DMS 273 (cell line): ENCODE measurements at regions not wholly inside any gene's neighbourhood (a gene's known extent, or its start where the extent isn't known, plus 50 kb on each side); places are given as distances from the start of the nearest gene placed in this dataset.

Source experiments
- DNase-seq: peaks from one replicate; lab custom pipeline; 2025; ENCODE audit not compliant: unreplicated experiment; lab: John Stamatoyannopoulos, UW

DNA sequence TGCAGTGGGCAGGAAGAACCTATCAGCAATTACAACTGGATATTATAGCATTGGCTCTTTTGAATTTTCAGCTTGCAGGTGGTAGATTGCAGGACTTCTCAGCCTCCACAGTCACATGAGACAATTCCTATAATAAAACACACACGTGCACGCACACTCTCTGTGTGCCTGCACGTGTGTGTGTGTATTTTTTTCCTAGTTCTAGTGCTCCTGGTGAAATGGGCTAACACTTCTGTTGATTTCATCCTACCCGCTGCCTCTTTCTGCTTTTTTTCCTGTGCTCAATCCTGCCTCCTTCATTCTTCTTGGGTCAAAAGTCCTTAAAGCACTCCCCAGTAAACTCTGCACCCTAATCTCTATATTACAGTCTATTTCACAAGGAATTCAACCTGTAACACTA, 320.1 kb downstream of the OSTF1 start:
- DNase-seq = no peak

DNA sequence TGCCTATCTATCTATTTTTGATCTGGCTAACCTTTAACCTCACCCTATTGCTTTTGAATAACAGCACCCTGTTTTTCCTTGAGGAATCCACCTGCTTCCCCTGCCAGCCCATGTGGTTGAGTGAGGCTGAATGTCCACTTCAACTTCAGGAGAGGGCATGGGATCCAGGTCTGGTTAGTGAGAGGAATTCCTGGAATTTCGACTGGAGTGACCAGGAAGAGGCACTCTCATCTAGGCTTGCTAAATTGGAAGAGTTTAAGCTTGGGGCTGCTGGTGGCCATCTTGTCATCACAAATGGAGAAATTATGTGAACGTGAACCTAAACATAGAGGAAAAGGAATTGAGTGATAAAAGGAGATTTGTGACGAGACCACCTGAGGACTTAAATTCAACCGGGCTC, 322.1 kb downstream of the OSTF1 start:
- no peak for DNase-seq

DNA sequence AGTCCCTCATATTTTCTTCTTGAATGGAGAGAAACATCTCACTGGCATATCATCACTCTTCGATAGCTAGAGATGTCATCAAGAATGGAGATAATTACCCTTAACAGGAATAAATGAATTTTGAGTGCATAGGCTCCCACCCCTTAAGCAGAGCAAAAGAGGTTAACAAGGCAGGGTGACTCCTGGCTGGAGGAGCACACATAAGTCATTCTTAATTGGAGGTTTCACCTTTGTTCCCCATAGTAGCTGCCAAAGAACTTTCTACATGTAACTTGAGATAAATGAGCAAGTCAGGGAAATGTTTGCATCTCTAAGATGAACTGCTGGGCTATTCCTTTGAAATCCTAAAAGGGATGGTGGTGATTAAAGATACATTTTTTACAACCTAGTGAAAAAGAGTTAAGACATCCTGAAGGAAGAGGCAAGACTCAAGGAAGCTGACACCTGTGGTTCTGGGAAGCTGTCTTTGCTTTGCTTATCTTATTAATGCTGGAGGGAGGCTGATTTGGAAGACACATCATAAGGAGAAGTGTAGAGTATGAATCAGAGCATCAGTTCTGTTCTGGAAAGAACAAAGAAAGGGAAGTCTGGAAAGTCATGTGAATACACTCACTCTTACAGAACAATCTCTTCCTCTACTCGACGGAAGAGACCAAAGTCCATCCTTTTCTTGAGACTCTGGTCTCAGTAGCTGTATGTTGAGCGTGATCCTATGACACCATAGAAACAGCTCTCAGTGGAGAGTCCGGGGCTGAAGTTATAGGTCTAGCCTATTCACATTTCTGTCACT, 326.3 kb downstream of the OSTF1 start:
- DNase-seq = no peak

DNA sequence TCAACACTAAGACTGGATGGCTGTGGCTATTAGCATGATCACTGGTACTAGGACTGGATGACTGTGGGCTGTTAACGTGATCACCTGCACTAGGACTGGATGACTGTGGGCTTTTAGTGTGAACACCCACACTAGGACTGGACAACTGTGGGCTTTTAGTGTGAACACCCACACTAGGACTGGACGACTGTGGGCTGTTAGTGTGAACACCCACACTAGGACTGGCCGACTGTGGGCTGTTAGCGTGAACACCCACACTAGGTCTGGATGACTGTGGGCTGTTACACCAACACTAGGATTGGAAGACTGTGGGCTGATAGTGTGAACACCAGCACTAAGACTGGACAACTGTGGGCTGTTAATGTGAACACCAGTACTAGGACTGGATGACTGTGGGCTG, 329.2 kb downstream of the OSTF1 start:
- DNase-seq = no peak

DNA sequence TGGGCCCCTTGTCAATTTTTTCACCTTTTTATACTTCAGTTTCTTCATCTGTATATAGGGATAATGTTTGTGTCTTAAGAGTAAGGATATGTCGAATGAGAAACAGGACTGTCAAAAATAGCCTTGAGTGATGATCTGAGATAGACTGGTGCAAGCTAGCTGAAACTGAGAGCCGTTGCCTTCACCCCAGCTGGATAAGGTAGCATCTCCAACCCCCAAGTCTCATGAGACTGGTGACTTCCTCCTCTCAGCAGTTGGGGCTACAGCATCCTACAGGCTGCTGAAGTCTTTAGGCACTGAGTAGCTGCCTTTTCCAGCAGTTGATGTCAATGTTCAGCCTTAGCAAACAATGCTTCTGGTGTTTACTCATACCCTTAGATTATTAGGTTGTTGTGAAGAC, 330.2 kb downstream of the OSTF1 start:
- DNase-seq = no peak

DNA sequence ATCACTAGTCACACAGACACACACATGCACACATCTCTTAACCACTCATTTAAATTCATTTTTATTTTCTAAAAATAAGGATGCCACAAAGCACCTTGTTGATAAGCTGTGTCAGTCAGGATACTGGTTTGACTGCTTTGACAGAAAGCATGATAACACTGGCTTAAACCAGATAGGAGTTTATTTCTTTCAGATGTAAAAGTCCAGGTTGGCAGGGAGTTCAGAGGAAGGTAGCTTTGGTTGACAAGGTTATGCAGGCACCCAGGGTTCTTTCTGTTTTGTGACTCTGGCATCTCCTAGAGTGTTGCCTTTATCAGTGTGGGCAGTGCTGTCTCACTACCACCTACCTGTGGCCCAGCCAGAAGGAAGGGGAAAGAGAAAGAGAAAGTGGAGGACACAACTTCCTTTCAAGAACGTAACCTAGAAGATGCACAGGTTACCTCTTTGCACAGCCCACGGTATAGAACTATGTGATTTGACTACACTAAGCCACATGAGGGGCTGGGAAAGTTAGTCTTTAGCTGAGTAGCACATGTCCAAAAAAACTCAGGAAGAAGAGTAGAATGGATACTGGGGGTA, 334.7 kb downstream of the OSTF1 start:
- DNase-seq = no peak

DNA sequence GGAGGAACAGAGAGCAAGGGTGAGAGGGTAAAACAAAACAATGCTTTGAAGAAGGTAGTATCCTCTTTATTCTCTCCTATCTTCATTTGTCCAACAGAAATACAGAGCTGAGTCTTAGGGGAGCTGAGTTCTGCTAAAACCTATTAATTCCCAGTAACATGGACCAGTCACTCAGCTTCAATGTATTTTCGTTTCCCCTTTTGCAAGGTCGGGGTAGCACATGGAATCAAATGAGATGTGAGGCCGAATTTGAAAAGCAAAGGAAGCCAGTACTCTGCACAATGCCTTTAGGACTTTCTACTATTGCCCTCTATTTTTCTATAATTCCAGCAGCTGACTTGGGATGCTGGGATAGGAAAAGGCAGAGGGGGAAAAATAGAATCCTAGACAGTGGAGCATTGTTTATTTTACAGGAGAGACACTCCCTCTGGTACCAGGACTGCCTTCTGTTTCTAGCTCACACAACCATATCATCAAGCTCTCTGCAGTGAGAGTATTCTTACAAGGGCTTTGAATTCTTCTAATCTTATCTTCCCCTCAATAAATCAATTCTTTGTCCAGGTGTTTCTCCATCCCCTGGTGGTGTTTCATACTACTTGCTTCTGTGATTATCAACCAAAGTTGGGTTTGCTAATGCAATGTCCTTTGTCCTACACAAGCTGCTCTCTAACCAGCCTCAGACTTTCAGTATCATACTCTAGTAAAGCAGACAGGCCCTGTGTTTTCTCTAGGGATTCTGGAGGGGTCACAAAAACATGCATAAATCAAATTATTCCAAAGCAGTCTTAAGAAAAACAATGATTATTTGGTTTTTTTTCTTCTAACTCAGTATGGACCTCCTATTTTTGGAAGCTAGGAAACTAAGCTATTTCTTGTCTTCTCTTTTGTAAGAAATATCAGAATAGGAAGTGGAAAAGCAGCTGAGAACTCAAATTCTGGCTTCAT, 341.5 kb downstream of the OSTF1 start:
- no peak for DNase-seq

DNA sequence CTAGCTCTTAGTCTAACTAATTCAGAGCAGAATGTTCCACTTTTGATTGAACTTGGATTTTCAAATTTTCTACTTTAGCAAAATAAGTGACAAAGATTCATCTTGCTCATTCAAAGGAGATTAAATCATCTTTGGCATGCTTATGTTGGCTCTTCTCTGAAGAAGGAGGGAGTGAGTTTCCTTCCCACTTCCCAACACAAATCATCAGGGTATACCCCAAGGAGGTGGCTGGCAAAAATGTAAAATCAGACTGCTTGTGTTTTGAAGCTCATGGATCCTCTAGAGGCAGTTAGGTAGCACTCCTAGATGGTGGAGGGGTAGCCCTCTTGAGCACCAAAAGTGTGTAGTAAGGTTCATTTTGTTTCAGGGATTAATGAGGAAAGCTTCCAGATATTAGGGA, 343.1 kb downstream of the OSTF1 start:
- DNase-seq = no peak

DNA sequence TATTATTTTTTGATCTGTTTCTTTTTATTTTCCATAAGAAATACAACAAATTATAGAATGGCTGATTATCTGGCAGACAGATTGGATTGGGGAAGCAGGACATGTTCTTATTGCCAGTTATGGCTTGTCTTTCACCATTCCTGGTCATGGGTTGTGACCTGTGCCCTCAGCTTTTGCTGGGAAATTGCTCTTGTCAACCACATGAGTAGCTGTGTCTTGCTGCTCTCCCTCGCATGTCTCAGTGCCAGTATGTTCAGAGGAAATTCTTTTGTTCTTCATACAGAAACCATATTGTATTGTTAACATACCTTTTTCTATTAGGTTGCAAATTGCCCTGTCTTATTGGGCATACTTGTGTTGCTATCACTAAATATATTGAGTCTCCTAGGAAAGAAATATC, 344.1 kb downstream of the OSTF1 start:
- DNase-seq = no peak

DNA sequence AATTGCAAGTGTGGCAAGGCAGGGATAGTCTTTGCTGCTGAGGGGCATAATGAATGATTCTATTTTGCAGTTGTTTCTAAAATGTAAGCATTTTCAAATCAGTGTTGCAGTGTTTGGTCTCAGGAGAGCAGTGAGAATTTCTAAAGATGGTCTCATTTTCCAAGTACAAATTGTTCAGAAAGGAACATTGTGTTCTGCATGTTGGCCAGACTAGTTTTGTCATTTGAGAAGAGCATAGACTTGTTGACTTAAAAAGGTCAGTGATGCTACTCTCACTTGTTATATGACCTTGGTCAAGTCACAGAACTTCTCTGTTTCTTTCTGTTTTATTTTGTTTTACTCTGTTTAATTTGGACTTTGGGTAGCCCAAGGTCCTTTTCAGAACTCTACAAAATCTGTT, 344.6 kb downstream of the OSTF1 start:
- no peak for DNase-seq

DNA sequence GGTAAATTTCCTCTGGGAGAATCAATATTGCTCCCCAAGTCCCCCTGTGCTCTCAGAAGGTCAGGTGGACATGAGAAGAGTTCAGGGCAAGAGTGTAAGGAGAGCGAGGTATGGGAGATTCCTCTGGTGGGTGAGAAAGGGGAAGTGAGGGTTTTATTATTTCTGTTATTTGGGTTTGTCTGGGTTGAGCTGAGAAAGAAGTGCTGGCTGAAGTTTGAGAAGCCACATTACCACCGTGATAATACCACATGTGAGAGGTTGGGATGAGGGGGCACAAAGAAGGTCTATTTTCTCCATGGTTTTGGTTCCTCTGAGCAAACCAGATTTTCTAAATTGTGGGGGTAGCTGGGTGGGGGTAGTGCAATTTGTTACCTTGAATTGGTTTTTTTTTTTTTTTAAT, 350.4 kb downstream of the OSTF1 start:
- DNase-seq = no peak

DNA sequence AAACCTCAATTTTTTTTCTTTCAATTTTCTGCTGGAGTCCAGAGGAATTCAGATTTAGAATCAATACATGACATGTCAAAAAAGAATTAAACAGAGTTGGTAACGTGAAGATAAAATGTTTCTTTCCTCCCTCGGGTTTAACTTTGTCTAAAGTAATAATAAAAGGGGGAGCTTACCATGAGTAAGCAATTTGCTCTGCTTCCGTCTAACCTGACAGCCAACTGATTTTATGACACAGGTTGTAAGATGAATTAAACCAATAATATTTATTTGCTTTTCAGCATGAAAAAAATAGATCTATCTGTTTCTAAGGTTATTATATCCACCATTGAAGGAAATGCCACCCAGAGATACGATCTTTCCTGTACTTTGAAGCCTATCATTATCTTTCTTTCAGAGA, 352.6 kb downstream of the OSTF1 start:
- DNase-seq = no peak

DNA sequence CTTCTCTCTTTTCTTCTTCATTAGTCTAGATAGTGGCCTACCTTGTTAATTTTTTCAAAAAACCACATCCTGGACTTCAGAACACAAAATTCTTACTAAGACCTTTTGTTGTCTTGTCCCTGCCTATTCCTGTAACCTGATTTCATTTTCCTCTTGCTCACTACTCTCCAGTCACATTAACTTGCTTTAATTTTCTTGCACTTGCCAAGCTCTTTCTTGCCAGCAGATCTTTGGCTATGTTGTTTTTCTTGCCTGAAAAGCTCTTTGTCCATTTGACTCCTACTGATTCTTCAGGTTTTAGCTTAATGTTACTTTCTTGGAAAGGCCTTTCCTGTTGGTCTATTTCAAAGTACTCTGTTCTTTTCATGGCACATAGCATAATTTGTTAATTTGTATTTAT, 356.8 kb downstream of the OSTF1 start:
- DNase-seq = no peak

DNA sequence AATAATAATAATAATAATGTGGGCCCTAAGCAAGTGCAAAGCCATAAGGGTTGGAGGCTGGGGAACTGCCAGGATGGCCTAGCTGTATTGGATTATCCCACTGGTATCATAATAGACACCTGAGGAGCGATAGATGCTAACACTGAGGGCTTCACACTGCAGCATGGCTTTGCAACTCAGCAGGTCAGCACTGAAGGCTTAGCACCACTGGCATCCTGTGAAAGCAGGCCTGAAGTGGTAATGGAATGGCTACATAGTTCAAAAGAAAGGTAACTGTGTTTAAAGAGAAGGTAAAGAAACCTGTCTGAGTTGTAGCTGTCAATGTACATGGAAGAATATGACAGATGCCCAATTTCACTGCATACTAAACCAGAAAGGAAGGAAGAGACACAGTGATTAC, 359.0 kb downstream of the OSTF1 start:
- no peak for DNase-seq

DNA sequence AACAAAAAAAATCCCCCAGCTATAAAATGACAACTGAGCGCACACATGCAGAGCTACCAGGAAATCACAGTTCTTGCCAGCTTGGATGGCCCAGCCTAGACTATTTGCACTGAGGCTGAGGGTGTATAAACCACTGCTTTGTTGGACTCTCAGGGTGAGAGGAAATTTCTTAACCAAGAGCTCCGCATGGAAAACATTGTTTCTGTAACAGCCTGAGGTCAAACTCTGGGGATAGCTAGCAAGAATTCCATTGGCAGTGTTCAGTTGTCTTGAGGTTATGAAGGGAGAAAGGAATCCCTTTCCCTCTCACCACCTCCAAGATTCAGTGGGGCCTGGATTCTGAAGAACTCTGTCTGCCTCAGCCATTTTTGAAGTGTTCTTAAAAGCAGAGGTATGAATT, 360.0 kb downstream of the OSTF1 start:
- DNase-seq = no peak

DNA sequence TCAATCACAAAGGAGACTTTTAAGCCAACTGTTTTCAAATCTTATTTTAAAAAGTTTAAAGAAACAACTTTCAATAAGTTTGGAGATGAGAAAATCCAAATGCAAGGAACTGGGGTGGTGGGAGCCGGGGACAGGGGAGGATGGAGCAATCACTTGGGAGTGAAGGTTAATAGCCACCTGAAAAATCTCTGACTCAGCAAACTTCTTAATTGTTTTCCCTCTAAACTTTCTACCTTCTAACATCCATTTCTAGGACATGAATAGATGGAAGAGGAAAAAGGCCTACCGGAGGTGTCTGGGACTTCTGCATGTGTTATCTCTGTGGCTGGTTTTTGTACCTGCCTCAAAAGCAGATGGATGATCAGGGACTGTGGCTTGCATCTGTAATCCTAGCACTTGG, 360.6 kb downstream of the OSTF1 start:
- no peak for DNase-seq

DNA sequence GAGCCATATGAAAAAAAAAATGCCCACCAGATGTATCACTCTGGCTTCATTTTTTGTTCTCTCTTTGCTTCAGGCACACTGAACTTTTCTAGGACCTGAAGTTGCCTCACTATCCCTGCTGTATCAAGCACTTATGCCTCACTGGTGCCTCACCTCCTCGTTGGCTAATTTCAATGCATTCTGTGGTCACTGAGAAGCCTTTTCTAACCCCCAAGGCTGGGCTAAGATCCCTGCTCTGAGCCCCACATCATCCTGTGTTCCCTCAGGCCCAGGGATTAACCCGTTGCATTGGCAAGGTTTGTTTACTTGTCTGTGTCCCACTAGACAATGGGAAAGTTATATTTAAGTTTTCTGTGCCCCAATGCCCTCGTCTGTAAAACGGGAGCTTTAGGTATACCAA, 362.7 kb downstream of the OSTF1 start:
- DNase-seq = no peak

DNA sequence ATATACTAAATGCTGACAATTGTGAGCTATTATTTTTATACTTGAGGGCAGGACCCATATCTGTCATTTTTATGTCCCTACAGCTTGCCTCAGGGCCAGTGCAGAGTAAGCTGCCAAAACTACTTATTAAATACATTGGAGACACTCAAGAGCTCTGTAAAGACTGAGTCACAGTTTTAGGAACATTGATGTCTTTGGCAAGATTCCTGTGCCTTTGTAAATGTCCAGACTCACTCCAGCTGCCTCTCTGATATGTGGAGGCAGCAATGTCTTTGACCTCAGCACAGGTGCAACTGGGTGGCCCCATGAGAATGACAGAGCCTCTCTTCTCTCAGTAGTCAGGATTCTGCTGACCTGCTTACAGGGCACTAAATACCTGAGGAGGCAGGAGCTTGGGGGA, 363.2 kb downstream of the OSTF1 start:
- DNase-seq = no peak

DNA sequence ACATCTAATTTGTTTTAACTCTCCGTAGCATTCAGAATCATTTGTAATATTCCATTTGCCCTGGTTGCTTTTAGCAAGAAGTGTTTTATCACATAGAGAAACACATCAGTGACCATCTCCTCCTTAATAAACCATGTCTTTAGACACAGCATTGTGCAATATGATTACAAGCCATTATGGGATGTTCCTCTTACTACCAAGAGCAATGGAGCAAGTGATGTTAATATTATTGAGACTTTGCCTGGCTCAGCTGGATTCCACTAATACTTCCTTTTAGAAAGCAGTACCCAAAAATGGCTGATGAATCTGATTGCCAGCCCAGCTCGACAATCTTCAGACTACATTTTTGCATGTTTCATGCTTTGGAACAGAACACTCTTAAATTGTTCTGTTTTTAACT, 364.2 kb downstream of the OSTF1 start:
- no peak for DNase-seq

DNA sequence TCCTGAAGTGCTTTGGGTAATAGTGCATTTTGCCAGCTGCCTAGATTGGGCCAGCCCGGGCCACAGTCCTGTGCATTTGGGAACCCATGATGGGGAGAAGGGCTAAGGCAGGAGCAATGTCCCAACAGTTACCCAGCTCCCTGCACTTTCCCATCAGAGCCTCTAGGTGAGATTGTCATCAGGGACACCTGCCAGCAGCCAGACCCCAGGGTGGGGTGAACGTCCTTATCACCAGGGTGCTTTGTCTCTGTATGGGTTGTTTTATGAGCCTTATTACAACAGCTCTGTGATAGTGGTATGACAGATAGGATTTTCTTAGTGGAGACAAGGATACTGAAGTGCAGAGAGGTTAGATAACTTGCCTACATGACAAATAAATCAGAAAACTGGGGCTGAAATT, 365.7 kb downstream of the OSTF1 start:
- no peak for DNase-seq

DNA sequence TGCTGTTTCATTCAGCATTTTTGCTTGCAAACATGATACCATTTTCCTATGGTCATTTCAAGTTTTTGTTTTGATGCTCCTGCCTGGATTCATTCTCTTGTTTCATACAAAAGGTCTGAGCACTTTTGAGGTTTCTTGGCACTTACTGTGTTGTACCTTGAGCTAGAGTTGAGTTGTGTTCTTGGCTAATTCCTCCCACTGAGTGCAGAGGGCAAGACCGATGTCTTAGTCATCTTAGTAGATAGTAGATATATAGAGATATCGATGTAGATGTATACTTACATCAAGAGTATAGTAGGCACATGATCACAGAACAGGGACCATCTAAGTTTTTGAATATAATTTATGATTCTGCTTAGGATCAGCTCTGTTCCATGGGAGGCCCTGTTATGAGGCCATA, 366.6 kb downstream of the OSTF1 start:
- no peak for DNase-seq

DNA sequence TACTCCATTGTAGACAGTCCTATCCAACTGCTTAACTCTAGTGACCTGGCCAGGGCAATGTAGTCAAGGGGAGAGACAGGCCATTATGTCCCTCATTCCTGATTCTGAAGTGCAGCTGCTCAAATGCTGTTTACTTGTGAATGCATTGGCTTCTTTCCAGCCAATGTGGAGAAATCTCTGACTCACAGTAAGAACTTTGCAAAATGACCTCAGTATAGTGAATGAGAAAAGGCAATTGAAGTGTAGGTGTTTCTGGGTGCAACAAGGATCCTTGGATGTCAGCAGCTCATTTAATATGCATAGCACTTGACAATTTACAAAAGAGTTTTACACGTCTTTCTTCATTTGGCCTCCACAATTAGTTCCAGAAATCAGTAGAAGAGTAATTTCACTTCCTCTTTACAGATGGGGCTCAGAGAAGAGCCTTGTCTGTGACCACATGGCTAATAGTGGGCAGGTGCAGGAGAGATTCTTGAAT, 367.2 kb downstream of the OSTF1 start:
- DNase-seq = no peak
